HEK293 (cell line): ENCODE measurements at regions not wholly inside any gene's neighbourhood (a gene's known extent, or its start where the extent isn't known, plus 50 kb on each side); places are given as distances from the start of the nearest gene placed in this dataset.

Source experiments
- CTCF ChIA-PET: fragments of 350-600 bp; formaldehyde crosslinking; extraction: SDS; loops from one replicate; lab custom pipeline; 2021; ENCODE audit warnings: antibody characterized with exemption; lab: Yijun Ruan, JAX
- POLR2A ChIA-PET: fragments of 300-600 bp; formaldehyde crosslinking; extraction: SDS; loops from one replicate; lab custom pipeline; 2020; ENCODE audit warnings: antibody characterized with exemption, inconsistent platforms; lab: Yijun Ruan, JAX
- H3K27ac ChIP-seq: fragments of 200-500 bp; sonication (Bioruptor generic); 2 replicates; pipeline ENCODE4 v1.5.1; 2014; ENCODE audit warnings: low read depth, low read length, control low read depth, inconsistent platforms; ENCODE audit errors: extremely low read depth
- H3K36me3 ChIP-seq, 2 experiments: fragments of 200-500 bp in 1 of 2; sonication (Bioruptor generic) in 1 of 2; 1 replicate in 1 of 2; 2 replicates in 1 of 2; pipeline ENCODE4 v1.5.1; 2014 to 2017; ENCODE audit warnings: inconsistent platforms in 2 of 2, low read length in 2 of 2; ENCODE audit not compliant: control insufficient read depth in 2 of 2, insufficient read depth in 1 of 2
- H3K4me1 ChIP-seq: fragments of 200-500 bp; sonication (Bioruptor generic); 2 replicates; pipeline ENCODE4 v1.5.1; 2014; ENCODE audit warnings: mild to moderate bottlenecking, low read length, inconsistent platforms; ENCODE audit not compliant: control insufficient read depth, insufficient read depth
- H3K4me3 ChIP-seq: 2 replicates; pipeline ENCODE4 v1.5.1; 2011; ENCODE audit warnings: low read depth, mild to moderate bottlenecking, control low read depth, low read length, moderate library complexity
- H3K9me3 ChIP-seq: fragments of 200-500 bp; sonication (Bioruptor generic); 2 replicates; pipeline ENCODE4 v1.5.1; 2014; ENCODE audit warnings: low read depth, low read length, inconsistent platforms; ENCODE audit not compliant: control insufficient read depth, insufficient read depth
- KLF10 ChIP-seq: fragments of 450-650 bp; IDR thresholded peaks from 2 replicates; pipeline ENCODE4 v1.5.1; 2018; ENCODE audit warnings: missing biosample characterization, mild to moderate bottlenecking, missing genetic modification characterization
- SP2 ChIP-seq: fragments of 450-650 bp; formaldehyde crosslinking; IDR thresholded peaks from 2 replicates; pipeline ENCODE4 v1.5.1; 2016; ENCODE audit warnings: missing biosample characterization, missing genetic modification characterization
- ZFP3 ChIP-seq: fragments of 450-650 bp; formaldehyde crosslinking; IDR thresholded peaks from 2 replicates; pipeline ENCODE4 v1.5.1; 2016; ENCODE audit warnings: low read depth, missing biosample characterization, missing genetic modification characterization
- ZNF133 ChIP-seq: fragments of 450-650 bp; formaldehyde crosslinking; IDR thresholded peaks from 2 replicates; pipeline ENCODE4 v1.5.1; 2016; ENCODE audit warnings: missing biosample characterization, missing genetic modification characterization
- ZNF2 ChIP-seq: fragments of 450-650 bp; formaldehyde crosslinking; IDR thresholded peaks from 2 replicates; pipeline ENCODE4 v1.5.1; 2016; ENCODE audit warnings: missing biosample characterization, missing genetic modification characterization
- ZNF214 ChIP-seq: fragments of 450-650 bp; formaldehyde crosslinking; IDR thresholded peaks from 2 replicates; pipeline ENCODE4 v1.5.1; 2017; ENCODE audit warnings: missing biosample characterization, mild to moderate bottlenecking, missing genetic modification characterization, borderline replicate concordance
- ZNF221 ChIP-seq: fragments of 450-650 bp; formaldehyde crosslinking; IDR thresholded peaks from 2 replicates; pipeline ENCODE4 v1.5.1; 2017; ENCODE audit warnings: missing biosample characterization, missing genetic modification characterization, borderline replicate concordance
- ZNF529 ChIP-seq: fragments of 450-650 bp; formaldehyde crosslinking; IDR thresholded peaks from 2 replicates; pipeline ENCODE4 v1.5.1; 2017; ENCODE audit warnings: missing genetic modification characterization, missing biosample characterization; ENCODE audit not compliant: insufficient replicate concordance
- ZNF558 ChIP-seq: fragments of 450-650 bp; formaldehyde crosslinking; IDR thresholded peaks from 2 replicates; pipeline ENCODE4 v1.5.1; 2016; ENCODE audit warnings: missing biosample characterization, missing genetic modification characterization
- TF ChIP-seq, protein P1 (sequence below): fragments of 450-650 bp; formaldehyde crosslinking; IDR thresholded peaks from 2 replicates; pipeline ENCODE4 v1.5.1; 2016; ENCODE audit warnings: missing biosample characterization, missing genetic modification characterization, borderline replicate concordance
- TF ChIP-seq, protein P2 (sequence below): fragments of 450-650 bp; formaldehyde crosslinking; IDR thresholded peaks from 2 replicates; pipeline ENCODE4 v1.5.1; 2017; ENCODE audit warnings: missing biosample characterization, missing genetic modification characterization
- TF ChIP-seq, protein P3 (sequence below): fragments of 450-650 bp; formaldehyde crosslinking; IDR thresholded peaks from 2 replicates; pipeline ENCODE4 v1.5.1; 2016; ENCODE audit warnings: missing biosample characterization, missing genetic modification characterization
- TF ChIP-seq, protein P4 (sequence below): fragments of 450-650 bp; formaldehyde crosslinking; IDR thresholded peaks from 2 replicates; pipeline ENCODE4 v1.5.1; 2016; ENCODE audit warnings: missing biosample characterization, missing genetic modification characterization
- TF ChIP-seq, protein P5 (sequence below): fragments of 450-650 bp; formaldehyde crosslinking; IDR thresholded peaks from 2 replicates; pipeline ENCODE4 v1.5.1; 2016; ENCODE audit warnings: missing biosample characterization, missing genetic modification characterization
- TF ChIP-seq, protein P6 (sequence below): sonication (generic); formaldehyde crosslinking; IDR thresholded peaks from 2 replicates; pipeline ENCODE4 v1.8.1; 2022; ENCODE audit warnings: mild to moderate bottlenecking, moderate library complexity, missing genetic modification reagents

DNA sequence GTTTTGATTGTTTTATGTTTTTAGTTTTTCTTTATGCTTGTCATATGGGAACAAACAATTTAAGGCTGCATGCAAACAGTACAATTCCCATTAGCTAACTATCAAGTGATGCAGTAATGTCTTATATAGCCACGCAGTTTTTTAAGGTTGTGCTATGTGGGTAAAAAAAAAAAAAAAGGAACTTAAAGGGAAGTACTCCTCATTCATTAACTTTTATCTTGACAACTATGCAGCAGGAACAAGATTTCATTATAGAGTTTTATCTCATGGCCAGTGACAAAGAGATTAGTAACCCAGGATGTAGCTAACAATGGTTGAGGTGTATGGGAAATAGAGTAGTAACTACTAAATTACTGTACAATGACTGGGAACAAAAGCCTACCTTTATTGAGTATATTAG, 1008.2 kb upstream of the CDH9 start:
- Histone ChIP-seq H3K4me1 (no peaks in the 10 kb centered on the region), H3K9me3 (no peaks in the 10 kb centered on the region; the same call in 1 of the 2 replicates), H3K27ac (no peak overlapping the region), H3K36me3 (no peaks in the 10 kb centered on the region), H3K4me3 (no peak overlapping the region)
- ChIA-PET POLR2A (no interaction called here), CTCF (interaction anchor here (0.5 kb wide), 1 partner anchor 169 kb away, joined by 5 read pairs; no protein-coding TSS in a partner anchor)
- TF ChIP-seq ZFP3 (tag by site-specific recombination) (no peak), KLF10 (tag by site-specific recombination) (no peak), SP2 (no peak), ZNF529 (no peak), ZNF558 (tag by site-specific recombination) (no peak), ZNF133 (tag by site-specific recombination) (no peak)
- TF ChIP-seq, protein P1, sequence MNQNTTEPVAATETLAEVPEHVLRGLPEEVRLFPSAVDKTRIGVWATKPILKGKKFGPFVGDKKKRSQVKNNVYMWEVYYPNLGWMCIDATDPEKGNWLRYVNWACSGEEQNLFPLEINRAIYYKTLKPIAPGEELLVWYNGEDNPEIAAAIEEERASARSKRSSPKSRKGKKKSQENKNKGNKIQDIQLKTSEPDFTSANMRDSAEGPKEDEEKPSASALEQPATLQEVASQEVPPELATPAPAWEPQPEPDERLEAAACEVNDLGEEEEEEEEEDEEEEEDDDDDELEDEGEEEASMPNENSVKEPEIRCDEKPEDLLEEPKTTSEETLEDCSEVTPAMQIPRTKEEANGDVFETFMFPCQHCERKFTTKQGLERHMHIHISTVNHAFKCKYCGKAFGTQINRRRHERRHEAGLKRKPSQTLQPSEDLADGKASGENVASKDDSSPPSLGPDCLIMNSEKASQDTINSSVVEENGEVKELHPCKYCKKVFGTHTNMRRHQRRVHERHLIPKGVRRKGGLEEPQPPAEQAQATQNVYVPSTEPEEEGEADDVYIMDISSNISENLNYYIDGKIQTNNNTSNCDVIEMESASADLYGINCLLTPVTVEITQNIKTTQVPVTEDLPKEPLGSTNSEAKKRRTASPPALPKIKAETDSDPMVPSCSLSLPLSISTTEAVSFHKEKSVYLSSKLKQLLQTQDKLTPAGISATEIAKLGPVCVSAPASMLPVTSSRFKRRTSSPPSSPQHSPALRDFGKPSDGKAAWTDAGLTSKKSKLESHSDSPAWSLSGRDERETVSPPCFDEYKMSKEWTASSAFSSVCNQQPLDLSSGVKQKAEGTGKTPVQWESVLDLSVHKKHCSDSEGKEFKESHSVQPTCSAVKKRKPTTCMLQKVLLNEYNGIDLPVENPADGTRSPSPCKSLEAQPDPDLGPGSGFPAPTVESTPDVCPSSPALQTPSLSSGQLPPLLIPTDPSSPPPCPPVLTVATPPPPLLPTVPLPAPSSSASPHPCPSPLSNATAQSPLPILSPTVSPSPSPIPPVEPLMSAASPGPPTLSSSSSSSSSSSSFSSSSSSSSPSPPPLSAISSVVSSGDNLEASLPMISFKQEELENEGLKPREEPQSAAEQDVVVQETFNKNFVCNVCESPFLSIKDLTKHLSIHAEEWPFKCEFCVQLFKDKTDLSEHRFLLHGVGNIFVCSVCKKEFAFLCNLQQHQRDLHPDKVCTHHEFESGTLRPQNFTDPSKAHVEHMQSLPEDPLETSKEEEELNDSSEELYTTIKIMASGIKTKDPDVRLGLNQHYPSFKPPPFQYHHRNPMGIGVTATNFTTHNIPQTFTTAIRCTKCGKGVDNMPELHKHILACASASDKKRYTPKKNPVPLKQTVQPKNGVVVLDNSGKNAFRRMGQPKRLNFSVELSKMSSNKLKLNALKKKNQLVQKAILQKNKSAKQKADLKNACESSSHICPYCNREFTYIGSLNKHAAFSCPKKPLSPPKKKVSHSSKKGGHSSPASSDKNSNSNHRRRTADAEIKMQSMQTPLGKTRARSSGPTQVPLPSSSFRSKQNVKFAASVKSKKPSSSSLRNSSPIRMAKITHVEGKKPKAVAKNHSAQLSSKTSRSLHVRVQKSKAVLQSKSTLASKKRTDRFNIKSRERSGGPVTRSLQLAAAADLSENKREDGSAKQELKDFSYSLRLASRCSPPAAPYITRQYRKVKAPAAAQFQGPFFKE (tag by site-specific recombination), result no peak
- TF ChIP-seq, protein P2, sequence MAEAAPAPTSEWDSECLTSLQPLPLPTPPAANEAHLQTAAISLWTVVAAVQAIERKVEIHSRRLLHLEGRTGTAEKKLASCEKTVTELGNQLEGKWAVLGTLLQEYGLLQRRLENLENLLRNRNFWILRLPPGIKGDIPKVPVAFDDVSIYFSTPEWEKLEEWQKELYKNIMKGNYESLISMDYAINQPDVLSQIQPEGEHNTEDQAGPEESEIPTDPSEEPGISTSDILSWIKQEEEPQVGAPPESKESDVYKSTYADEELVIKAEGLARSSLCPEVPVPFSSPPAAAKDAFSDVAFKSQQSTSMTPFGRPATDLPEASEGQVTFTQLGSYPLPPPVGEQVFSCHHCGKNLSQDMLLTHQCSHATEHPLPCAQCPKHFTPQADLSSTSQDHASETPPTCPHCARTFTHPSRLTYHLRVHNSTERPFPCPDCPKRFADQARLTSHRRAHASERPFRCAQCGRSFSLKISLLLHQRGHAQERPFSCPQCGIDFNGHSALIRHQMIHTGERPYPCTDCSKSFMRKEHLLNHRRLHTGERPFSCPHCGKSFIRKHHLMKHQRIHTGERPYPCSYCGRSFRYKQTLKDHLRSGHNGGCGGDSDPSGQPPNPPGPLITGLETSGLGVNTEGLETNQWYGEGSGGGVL (tag by site-specific recombination), result no peak

DNA sequence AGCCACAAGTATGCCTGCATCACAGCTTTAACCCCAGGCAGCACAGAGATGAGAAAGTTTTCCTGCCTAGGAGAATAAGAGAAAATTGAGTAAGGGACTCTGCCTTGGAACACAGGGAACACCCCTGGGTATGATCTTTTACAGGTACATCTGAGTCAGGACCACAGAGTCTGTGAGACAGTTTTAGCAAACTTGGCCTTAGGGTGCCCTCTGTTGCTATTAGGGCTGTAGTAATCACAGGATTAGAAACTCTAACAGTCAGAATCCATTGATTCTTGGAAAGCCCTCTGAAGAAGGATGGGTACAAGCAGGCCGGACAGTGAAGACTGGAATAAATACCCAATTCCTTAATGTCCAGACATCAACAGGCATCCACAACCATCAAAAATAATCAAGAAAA, 989.5 kb upstream of the CDH9 start:
- ChIA-PET POLR2A (no interaction called here), CTCF (no interaction called here)
- Histone ChIP-seq H3K27ac (no peak overlapping the region), H3K4me3 (no peak overlapping the region), H3K4me1 (no peaks in the 10 kb centered on the region), H3K36me3 (no peaks in the 10 kb centered on the region), H3K9me3 (no peaks in the 10 kb centered on the region)
- TF ChIP-seq ZNF214 (tag by site-specific recombination) (no peak), ZNF221 (tag by site-specific recombination) (no peak), ZNF2 (tag by site-specific recombination) (no peak)
- TF ChIP-seq, protein P3, sequence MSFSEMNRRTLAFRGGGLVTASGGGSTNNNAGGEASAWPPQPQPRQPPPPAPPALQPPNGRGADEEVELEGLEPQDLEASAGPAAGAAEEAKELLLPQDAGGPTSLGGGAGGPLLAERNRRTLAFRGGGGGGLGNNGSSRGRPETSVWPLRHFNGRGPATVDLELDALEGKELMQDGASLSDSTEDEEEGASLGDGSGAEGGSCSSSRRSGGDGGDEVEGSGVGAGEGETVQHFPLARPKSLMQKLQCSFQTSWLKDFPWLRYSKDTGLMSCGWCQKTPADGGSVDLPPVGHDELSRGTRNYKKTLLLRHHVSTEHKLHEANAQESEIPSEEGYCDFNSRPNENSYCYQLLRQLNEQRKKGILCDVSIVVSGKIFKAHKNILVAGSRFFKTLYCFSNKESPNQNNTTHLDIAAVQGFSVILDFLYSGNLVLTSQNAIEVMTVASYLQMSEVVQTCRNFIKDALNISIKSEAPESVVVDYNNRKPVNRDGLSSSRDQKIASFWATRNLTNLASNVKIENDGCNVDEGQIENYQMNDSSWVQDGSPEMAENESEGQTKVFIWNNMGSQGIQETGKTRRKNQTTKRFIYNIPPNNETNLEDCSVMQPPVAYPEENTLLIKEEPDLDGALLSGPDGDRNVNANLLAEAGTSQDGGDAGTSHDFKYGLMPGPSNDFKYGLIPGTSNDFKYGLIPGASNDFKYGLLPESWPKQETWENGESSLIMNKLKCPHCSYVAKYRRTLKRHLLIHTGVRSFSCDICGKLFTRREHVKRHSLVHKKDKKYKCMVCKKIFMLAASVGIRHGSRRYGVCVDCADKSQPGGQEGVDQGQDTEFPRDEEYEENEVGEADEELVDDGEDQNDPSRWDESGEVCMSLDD, result no peak
- TF ChIP-seq, protein P4, sequence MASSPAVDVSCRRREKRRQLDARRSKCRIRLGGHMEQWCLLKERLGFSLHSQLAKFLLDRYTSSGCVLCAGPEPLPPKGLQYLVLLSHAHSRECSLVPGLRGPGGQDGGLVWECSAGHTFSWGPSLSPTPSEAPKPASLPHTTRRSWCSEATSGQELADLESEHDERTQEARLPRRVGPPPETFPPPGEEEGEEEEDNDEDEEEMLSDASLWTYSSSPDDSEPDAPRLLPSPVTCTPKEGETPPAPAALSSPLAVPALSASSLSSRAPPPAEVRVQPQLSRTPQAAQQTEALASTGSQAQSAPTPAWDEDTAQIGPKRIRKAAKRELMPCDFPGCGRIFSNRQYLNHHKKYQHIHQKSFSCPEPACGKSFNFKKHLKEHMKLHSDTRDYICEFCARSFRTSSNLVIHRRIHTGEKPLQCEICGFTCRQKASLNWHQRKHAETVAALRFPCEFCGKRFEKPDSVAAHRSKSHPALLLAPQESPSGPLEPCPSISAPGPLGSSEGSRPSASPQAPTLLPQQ (tag by site-specific recombination), result no peak
- TF ChIP-seq, protein P5, sequence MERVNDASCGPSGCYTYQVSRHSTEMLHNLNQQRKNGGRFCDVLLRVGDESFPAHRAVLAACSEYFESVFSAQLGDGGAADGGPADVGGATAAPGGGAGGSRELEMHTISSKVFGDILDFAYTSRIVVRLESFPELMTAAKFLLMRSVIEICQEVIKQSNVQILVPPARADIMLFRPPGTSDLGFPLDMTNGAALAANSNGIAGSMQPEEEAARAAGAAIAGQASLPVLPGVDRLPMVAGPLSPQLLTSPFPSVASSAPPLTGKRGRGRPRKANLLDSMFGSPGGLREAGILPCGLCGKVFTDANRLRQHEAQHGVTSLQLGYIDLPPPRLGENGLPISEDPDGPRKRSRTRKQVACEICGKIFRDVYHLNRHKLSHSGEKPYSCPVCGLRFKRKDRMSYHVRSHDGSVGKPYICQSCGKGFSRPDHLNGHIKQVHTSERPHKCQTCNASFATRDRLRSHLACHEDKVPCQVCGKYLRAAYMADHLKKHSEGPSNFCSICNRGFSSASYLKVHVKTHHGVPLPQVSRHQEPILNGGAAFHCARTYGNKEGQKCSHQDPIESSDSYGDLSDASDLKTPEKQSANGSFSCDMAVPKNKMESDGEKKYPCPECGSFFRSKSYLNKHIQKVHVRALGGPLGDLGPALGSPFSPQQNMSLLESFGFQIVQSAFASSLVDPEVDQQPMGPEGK (tag by site-specific recombination), result no peak
- TF ChIP-seq, protein P6, sequence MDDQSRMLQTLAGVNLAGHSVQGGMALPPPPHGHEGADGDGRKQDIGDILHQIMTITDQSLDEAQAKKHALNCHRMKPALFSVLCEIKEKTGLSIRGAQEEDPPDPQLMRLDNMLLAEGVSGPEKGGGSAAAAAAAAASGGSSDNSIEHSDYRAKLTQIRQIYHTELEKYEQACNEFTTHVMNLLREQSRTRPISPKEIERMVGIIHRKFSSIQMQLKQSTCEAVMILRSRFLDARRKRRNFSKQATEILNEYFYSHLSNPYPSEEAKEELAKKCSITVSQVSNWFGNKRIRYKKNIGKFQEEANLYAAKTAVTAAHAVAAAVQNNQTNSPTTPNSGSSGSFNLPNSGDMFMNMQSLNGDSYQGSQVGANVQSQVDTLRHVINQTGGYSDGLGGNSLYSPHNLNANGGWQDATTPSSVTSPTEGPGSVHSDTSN, result no peak
